ENCODE measurements at regions not wholly inside any gene's neighbourhood (a gene's known extent, or its start where the extent isn't known, plus 50 kb on each side); places are given as distances from the start of the nearest gene placed in this dataset.

- DNase-seq (ENCODE audit: low read depth), result no peak
- H3K4me3 ChIP-seq (ENCODE audit: low read length), result no peak overlapping the region
- no peak for TF ChIP-seq CTCF (IDR thresholded peaks at IDR 0.05; ENCODE audit: insufficient read depth, low read depth, low read length, missing control alignments)
These were observed 218.1 kb upstream of the NFE2L3 start for GRCh38 chr7:25933921-25934320.

GRCh38 chr7:25940086-25940906 is 211.7 kb upstream of the NFE2L3 start:
- peak overlapping the region; percentile 31 for H3K4me3 ChIP-seq (ENCODE audit: low read length)
- TF ChIP-seq CTCF (IDR thresholded peaks at IDR 0.05; ENCODE audit: insufficient read depth, low read depth, low read length, missing control alignments), result no peak

GRCh38 chr7:25944777-25945515 is 207.1 kb upstream of the NFE2L3 start:
- TF ChIP-seq CTCF (IDR thresholded peaks at IDR 0.05; ENCODE audit: insufficient read depth, low read depth, low read length, missing control alignments), result no peak
- no peak overlapping the region for H3K4me3 ChIP-seq (ENCODE audit: low read length)
- peak; percentile 19 for DNase-seq (ENCODE audit: low read depth)

More at GRCh38 chr7:25940086-25940906, 211.7 kb upstream of the NFE2L3 start:
- DNase-seq (ENCODE audit: low read depth), result peak; percentile 88

GRCh38 chr7:25945608-25946007 is 206.4 kb upstream of the NFE2L3 start:
- no peak overlapping the region for H3K4me3 ChIP-seq (ENCODE audit: low read length)
- peak; percentile 65 for DNase-seq (ENCODE audit: low read depth)

GRCh38 chr7:25946181-25946580 is 205.8 kb upstream of the NFE2L3 start:
- no peak for TF ChIP-seq CTCF (IDR thresholded peaks at IDR 0.05; ENCODE audit: insufficient read depth, low read depth, low read length, missing control alignments)

More at GRCh38 chr7:25945608-25946007, 206.4 kb upstream of the NFE2L3 start:
- no peak for TF ChIP-seq CTCF (IDR thresholded peaks at IDR 0.05; ENCODE audit: insufficient read depth, low read depth, low read length, missing control alignments)

GRCh38 chr7:25947669-25948516 is 204.1 kb upstream of the NFE2L3 start:
- no peak for DNase-seq (ENCODE audit: low read depth)
- H3K4me3 ChIP-seq (ENCODE audit: low read length), result no peak overlapping the region
- no peak for TF ChIP-seq CTCF (IDR thresholded peaks at IDR 0.05; ENCODE audit: insufficient read depth, low read depth, low read length, missing control alignments)

More at GRCh38 chr7:25946181-25946580, 205.8 kb upstream of the NFE2L3 start:
- DNase-seq (ENCODE audit: low read depth), result no peak
- no peak overlapping the region for H3K4me3 ChIP-seq (ENCODE audit: low read length)
